NOMO-1 treated with DMSO at 0.1 percent for 48 hours (cell line): ENCODE measurements at regions not wholly inside any gene's neighbourhood (a gene's known extent, or its start where the extent isn't known, plus 50 kb on each side); places are given as distances from the start of the nearest gene placed in this dataset.

Experiments
- DNase-seq: peaks from one replicate; lab custom pipeline; 2025; ENCODE audit not compliant: unreplicated experiment; lab: John Stamatoyannopoulos, UW

- no peak for DNase-seq
Observed at GRCh38 chr5:23368393-23368792, 139.0 kb upstream of the PRDM9 start.

- DNase-seq = no peak
Observed at GRCh38 chr5:23367874-23368273, 139.5 kb upstream of the PRDM9 start.

- DNase-seq = no peak
Observed at GRCh38 chr5:23353286-23353685, 154.1 kb upstream of the PRDM9 start.

- DNase-seq = peak; percentile 90
Observed at GRCh38 chr5:23352446-23352845, 155.0 kb upstream of the PRDM9 start.

GRCh38 chr5:23343121-23343520 lies 164.3 kb upstream of the PRDM9 start:
- no peak for DNase-seq

GRCh38 chr5:23332650-23333251 lies 174.7 kb upstream of the PRDM9 start:
- DNase-seq = peak; percentile 13

GRCh38 chr5:23330726-23331125 lies 176.7 kb upstream of the PRDM9 start:
- no peak for DNase-seq

- no peak for DNase-seq
Observed at GRCh38 chr5:23319901-23320300, 187.5 kb upstream of the PRDM9 start.

GRCh38 chr5:23318960-23319359 lies 188.4 kb upstream of the PRDM9 start:
- DNase-seq = no peak

GRCh38 chr5:23318166-23318565 lies 189.2 kb upstream of the PRDM9 start:
- no peak for DNase-seq

GRCh38 chr5:23316060-23316591 lies 191.3 kb upstream of the PRDM9 start:
- no peak for DNase-seq

- DNase-seq = no peak
Observed at GRCh38 chr5:23314827-23315226, 192.6 kb upstream of the PRDM9 start.

GRCh38 chr5:23305055-23305454 lies 202.4 kb upstream of the PRDM9 start:
- DNase-seq = no peak

GRCh38 chr5:23303836-23304235 lies 203.6 kb upstream of the PRDM9 start:
- DNase-seq = no peak

GRCh38 chr5:23303435-23303834 lies 204.0 kb upstream of the PRDM9 start:
- DNase-seq = no peak

GRCh38 chr5:23302438-23302837 lies 205.0 kb upstream of the PRDM9 start:
- DNase-seq = no peak

- DNase-seq = no peak
Observed at GRCh38 chr5:23289162-23289561, 218.2 kb upstream of the PRDM9 start.

- no peak for DNase-seq
Observed at GRCh38 chr5:23284656-23285055, 222.8 kb upstream of the PRDM9 start.

- no peak for DNase-seq
Observed at GRCh38 chr5:23274171-23274570, 233.2 kb upstream of the PRDM9 start.

- DNase-seq = no peak
Observed at GRCh38 chr5:23269981-23270380, 237.4 kb upstream of the PRDM9 start.

- DNase-seq = no peak
Observed at GRCh38 chr5:23268136-23268535, 239.3 kb upstream of the PRDM9 start.

- DNase-seq = no peak
Observed at GRCh38 chr5:23260621-23261020, 246.8 kb upstream of the PRDM9 start.

GRCh38 chr5:23257656-23258055 lies 249.8 kb upstream of the PRDM9 start:
- no peak for DNase-seq
